IPS-18a (cell line): ENCODE measurements at regions not wholly inside any gene's neighbourhood (a gene's known extent, or its start where the extent isn't known, plus 50 kb on each side); places are given as distances from the start of the nearest gene placed in this dataset.
A peak's percentile ranks its signal among the peaks of the same experiment; 100 is the strongest.

Experiments
- H3K27ac ChIP-seq: one replicate; pipeline ENCODE4 v1.5.1; 2013; ENCODE audit warnings: low read length
- H3K27me3 ChIP-seq: one replicate; pipeline ENCODE4 v1.6.1; 2013; ENCODE audit warnings: mild to moderate bottlenecking, low read length; ENCODE audit not compliant: control insufficient read depth, insufficient read depth
- H3K36me3 ChIP-seq: one replicate; pipeline ENCODE4 v1.6.1; 2013; ENCODE audit warnings: low read depth, low read length; ENCODE audit not compliant: control insufficient read depth
- H3K4me1 ChIP-seq: one replicate; pipeline ENCODE4 v1.6.1; 2013; ENCODE audit warnings: low read depth, low read length; ENCODE audit not compliant: control insufficient read depth
- H3K4me3 ChIP-seq: one replicate; pipeline ENCODE4 v1.5.1; 2013; ENCODE audit warnings: low read length
- H3K9ac ChIP-seq: one replicate; pipeline ENCODE4 v1.6.1; 2013; ENCODE audit warnings: mild to moderate bottlenecking, low read length, moderate library complexity
- H3K9me3 ChIP-seq: one replicate; pipeline ENCODE4 v1.6.1; 2013; ENCODE audit warnings: low read depth, low read length; ENCODE audit not compliant: control insufficient read depth

DNA sequence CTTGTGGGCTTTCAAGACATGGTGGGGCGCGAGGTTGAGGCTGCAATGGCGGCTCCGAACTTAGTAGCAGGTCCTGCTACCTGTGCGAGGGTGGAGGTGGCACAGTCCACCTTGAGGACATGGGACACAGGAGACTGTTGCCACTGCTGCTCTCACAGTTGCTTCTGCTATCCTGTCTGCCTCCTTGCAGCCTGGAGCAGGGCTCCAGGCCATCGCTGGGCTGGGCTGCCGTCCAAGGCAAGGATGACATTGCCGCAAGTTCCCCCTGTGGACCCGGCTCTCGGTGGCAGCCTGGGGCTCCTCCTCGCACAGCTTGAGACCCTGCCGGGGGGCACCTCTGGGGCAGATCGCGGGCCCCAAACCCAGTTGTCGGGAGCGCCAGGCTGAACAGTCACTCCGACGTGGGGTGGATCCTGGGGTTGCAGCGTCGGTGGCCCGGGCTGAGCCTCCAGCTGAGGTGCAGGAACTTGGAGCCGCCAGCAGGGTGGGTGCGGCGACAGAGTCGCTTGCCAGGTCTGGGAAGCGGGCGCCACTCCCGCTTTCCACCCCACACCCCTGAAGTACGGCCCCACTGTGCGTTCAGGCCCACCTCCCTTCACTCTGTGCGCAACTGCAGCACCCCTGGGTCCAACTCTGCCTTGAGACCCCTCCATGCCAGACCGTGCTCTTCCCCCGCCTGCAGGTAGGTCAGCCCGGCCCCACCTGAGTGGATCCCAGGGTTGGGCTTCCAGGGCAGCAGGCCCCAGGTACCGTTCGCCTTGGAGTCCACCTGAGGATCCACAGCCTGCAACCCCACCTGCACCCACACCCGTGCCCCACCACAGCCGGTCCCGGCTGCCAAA is 192.7 kb upstream of the NUDT6 start:
- Histone ChIP-seq H3K9me3 (no peaks in the 10 kb centered on the region), H3K4me3 (no peak overlapping the region), H3K4me1 (no peaks in the 10 kb centered on the region), H3K36me3 (no peaks in the 10 kb centered on the region), H3K9ac (no peak overlapping the region), H3K27ac (no peak overlapping the region), H3K27me3 (no peaks in the 10 kb centered on the region)

GRCh38 chr4:123116412-123116811 is 194.0 kb upstream of the NUDT6 start:
- Histone ChIP-seq H3K9me3 (no peaks in the 10 kb centered on the region), H3K36me3 (no peaks in the 10 kb centered on the region), H3K4me3 (no peak overlapping the region), H3K27ac (no peak overlapping the region), H3K4me1 (no peaks in the 10 kb centered on the region), H3K9ac (no peak overlapping the region), H3K27me3 (no peaks in the 10 kb centered on the region)

- Histone ChIP-seq H3K9me3 (no peaks in the 10 kb centered on the region), H3K27me3 (no peaks in the 10 kb centered on the region), H3K27ac (no peak overlapping the region), H3K4me3 (no peak overlapping the region), H3K4me1 (no peaks in the 10 kb centered on the region), H3K36me3 (no peaks in the 10 kb centered on the region), H3K9ac (no peak overlapping the region)
Measured at GRCh38 chr4:123120473-123120872, 198.1 kb upstream of the NUDT6 start.

DNA sequence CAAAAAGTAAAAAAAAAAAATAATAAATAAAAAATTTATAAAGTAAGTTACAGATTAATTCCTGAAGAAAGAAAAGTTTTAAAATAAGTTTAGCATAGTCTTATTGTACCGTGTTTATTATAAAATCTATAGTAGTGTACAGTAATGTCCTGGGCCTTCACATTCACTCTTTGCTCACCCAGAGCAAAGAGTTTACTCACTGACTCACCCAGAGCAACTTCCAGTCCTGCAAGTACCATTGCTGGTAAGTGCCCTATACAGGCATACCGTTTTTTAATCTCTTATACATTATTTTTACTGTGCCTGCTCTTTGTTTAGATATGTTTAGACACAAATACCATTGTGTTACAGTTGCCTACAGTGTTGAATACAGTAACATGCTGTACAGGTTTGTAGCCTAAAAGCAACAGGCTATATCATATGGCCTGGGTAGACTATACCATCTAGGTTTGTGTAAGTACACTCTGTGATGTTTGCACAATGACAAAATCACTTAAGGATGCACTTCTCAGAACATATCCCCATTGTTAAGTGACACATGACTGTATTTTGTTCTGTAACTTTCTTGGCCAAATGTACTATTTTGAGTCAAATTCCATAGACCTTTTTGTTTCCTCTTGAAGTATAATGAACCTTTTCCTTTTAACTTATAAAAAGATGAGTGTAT is 199.0 kb upstream of the NUDT6 start:
- Histone ChIP-seq H3K9me3 (no peaks in the 10 kb centered on the region), H3K27me3 (no peaks in the 10 kb centered on the region), H3K36me3 (no peaks in the 10 kb centered on the region), H3K27ac (no peak overlapping the region), H3K4me3 (no peak overlapping the region), H3K9ac (no peak overlapping the region), H3K4me1 (no peaks in the 10 kb centered on the region)

DNA sequence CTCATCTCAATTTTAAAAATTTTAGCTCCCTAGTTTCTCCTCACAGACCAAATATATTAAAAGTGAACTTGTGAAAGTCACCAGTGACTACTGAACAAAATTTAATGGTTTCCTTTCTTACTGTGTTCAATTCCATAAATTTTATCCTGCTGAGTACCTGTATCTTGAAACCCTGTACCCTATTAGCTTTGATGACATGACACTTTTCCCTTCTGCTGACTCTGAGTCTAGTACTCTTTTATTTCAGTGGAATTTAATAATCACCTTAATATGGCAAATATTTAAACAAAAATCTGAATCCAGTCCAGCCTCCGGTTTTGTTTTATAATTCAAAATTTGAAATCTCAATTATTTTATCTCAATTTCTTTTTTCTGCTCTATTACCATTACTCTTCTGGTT is 203.1 kb upstream of the NUDT6 start:
- no peak overlapping the region for H3K4me3 ChIP-seq
- no peak overlapping the region for H3K27ac ChIP-seq
- no peaks in the 10 kb centered on the region for H3K36me3 ChIP-seq

GRCh38 chr4:123127218-123127617 is 204.8 kb upstream of the NUDT6 start:
- H3K27me3 ChIP-seq: no peaks in the 10 kb centered on the region
- H3K27ac ChIP-seq: no peak overlapping the region
- H3K4me3 ChIP-seq: no peak overlapping the region
- H3K9ac ChIP-seq: no peak overlapping the region
- no peaks in the 10 kb centered on the region for H3K4me1 ChIP-seq
- no peaks in the 10 kb centered on the region for H3K9me3 ChIP-seq
- H3K36me3 ChIP-seq: no peaks in the 10 kb centered on the region

More for the DNA sequence above, 203.1 kb upstream of the NUDT6 start:
- H3K9me3 ChIP-seq: no peaks in the 10 kb centered on the region
- H3K27me3 ChIP-seq: no peaks in the 10 kb centered on the region
- H3K4me1 ChIP-seq: no peaks in the 10 kb centered on the region
- H3K9ac ChIP-seq: no peak overlapping the region

DNA sequence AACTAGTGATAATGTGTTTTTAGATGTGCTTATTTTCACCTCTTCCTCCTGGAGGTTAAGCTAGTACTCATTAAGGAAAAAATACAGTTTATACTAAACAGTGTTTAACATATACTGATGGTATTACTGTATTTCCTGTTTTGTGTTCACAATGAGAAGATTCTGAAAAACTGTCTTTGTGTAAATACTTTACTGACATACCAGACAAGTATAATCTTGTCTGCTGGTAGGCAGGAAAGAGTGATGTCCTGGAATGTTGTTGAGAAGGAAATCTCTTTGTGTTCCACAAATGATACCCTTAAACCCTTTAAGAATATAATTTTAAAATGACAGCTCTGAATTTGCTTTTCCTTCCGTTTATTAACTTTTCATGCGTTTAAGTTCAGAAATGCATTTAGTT is 205.5 kb upstream of the NUDT6 start:
- Histone ChIP-seq H3K4me1 (no peaks in the 10 kb centered on the region), H3K4me3 (no peak overlapping the region), H3K27me3 (no peaks in the 10 kb centered on the region), H3K27ac (no peak overlapping the region), H3K9ac (no peak overlapping the region), H3K36me3 (no peaks in the 10 kb centered on the region), H3K9me3 (no peaks in the 10 kb centered on the region)

DNA sequence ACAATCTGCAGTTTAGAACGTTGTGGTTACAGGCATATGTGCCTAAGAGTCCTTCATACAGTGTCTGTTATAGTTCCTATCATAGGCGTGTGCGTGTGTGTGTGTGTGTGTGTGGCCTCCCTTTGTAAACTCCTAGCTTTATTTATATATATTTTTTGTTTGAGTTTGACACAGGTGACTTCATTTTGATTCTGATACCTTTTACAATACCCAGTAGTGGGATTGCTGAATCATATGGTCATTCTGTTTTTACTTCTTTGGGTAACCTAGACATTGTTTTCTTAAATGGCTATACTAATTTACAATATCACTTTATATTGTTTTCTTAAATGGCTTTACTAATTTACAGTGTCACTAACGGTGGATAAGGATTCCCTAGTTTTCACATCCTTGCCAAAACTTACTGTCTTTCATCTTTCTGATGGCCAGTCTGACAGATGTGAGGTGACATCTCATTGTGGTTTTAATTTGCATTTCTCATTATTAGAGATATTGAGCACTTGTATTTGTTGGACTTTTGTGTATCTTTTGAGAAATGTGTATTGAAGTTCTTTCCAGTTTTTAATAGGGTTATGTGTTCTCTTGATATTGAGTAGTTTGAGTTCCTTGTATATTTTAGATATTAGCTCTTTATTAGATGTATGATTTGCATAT is 211.1 kb upstream of the NUDT6 start:
- no peaks in the 10 kb centered on the region for H3K36me3 ChIP-seq
- no peak overlapping the region for H3K27ac ChIP-seq
- no peak overlapping the region for H3K9ac ChIP-seq
- no peaks in the 10 kb centered on the region for H3K4me1 ChIP-seq
- H3K4me3 ChIP-seq: no peak overlapping the region
- H3K27me3 ChIP-seq: no peaks in the 10 kb centered on the region
- no peaks in the 10 kb centered on the region for H3K9me3 ChIP-seq

DNA sequence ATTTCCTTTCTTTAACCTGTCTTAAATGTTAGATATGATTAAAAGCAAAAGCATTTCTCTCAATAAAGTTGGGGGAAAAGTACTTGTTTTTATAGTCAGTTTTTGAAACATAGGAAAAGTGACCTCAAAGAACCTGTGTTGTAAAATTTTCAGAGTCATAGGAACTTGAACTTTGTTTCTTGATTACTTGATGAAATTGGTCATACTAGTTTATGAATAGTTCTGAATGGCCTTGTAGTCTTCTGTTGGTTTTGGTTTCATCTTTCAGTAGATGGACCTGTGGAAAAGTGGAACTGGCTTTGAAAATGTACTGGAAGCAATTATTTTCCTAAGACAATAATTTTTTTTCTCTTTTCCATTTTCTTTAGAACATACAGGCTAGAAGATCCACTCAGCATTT is 222.2 kb upstream of the NUDT6 start:
- Histone ChIP-seq H3K4me3 (no peak overlapping the region), H3K27ac (no peak overlapping the region), H3K9me3 (no peaks in the 10 kb centered on the region), H3K36me3 (no peaks in the 10 kb centered on the region), H3K9ac (no peak overlapping the region), H3K27me3 (no peaks in the 10 kb centered on the region), H3K4me1 (no peaks in the 10 kb centered on the region)

- peak overlapping the region; percentile 25 for H3K9ac ChIP-seq
- H3K9me3 ChIP-seq: no peaks in the 10 kb centered on the region
- peak overlapping the region; percentile 42 for H3K27ac ChIP-seq
- H3K36me3 ChIP-seq: no peaks in the 10 kb centered on the region
- no peaks in the 10 kb centered on the region for H3K27me3 ChIP-seq
- H3K4me1 ChIP-seq: peaks cover 32% of the 10 kb centered on the region
- H3K4me3 ChIP-seq: peak overlapping the region; percentile 25
Measured at GRCh38 chr4:123158576-123158975, 236.2 kb upstream of the NUDT6 start.

- Histone ChIP-seq H3K4me3 (no peak overlapping the region), H3K9me3 (no peaks in the 10 kb centered on the region), H3K27ac (no peak overlapping the region), H3K9ac (no peak overlapping the region), H3K4me1 (peaks cover 32% of the 10 kb centered on the region), H3K27me3 (no peaks in the 10 kb centered on the region), H3K36me3 (no peaks in the 10 kb centered on the region)
Measured at GRCh38 chr4:123159479-123159878, 237.1 kb upstream of the NUDT6 start.
